ENCODE measurements at regions not wholly inside any gene's neighbourhood (a gene's known extent, or its start where the extent isn't known, plus 50 kb on each side); places are given as distances from the start of the nearest gene placed in this dataset.

DNA sequence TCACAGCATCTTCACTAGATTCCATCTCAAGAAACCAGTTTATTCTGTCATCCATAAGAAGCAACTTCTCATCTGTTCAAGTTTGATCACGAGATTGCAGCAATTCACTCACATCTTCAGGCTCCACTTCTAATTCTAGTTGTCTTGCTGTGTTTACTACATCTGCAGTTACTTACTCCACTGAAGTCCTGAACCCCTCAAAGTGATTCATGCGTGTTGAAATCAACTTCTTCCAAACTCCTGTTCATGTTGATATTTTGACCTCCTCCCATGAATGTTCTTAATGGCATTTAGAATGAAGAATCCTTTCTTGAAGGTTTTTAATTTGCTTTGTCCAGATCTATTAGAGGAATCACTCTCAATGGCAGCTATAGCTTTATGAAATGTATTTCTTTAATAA is 287.6 kb upstream of the TBL1XR1 start:
- no peaks in the 10 kb centered on the region for H3K27me3 Mint-ChIP-seq
- no peak for ATAC-seq (ENCODE audit: low read depth)
- Histone ChIP-seq H3K79me2 (ENCODE audit: control insufficient read depth, insufficient read depth, low read length) (no peaks in the 10 kb centered on the region), H3K4me1 (ENCODE audit: control insufficient read depth in 2 of 2, insufficient read depth in 2 of 2, low read length in 2 of 2) (no peaks in the 10 kb centered on the region), H3K4me3 (ENCODE audit: control extremely low read depth in 1 of 5, extremely low read depth in 1 of 5, insufficient read depth in 1 of 5, low read depth in 2 of 5, low read length in 4 of 5) (no peak overlapping the region), H3K27me3 (replicated peaks in 1 of 4; ENCODE audit: control extremely low read depth in 1 of 4, control insufficient read depth in 3 of 4, insufficient read depth in 4 of 4, low read length in 3 of 4) (no peaks in the 10 kb centered on the region), H3K4me2 (replicated peaks; ENCODE audit: low read depth, low read length, poor library complexity, severe bottlenecking) (no peak overlapping the region), H4K20me1 (ENCODE audit: control insufficient read depth, insufficient read depth, low read length, poor library complexity, severe bottlenecking) (no peaks in the 10 kb centered on the region), H3K27ac (ENCODE audit: low read length in 2 of 2) (no peak overlapping the region), H2AFZ (ENCODE audit: insufficient read depth, low read depth, low read length, poor library complexity, severe bottlenecking) (no peak overlapping the region), H3K9me3 (ENCODE audit: control extremely low read depth in 1 of 3, control insufficient read depth in 2 of 3, insufficient read depth in 1 of 3, low read length in 2 of 3) (no peaks in the 10 kb centered on the region), H3K9ac (ENCODE audit: low read length) (no peak overlapping the region), H3K36me3 (replicated peaks in 1 of 2; ENCODE audit: control extremely low read depth in 1 of 2, control insufficient read depth in 1 of 2, extremely low read depth in 1 of 2, insufficient read depth in 2 of 2, low read length in 1 of 2) (no peaks in the 10 kb centered on the region)
- ChIA-PET POLR2A (interaction anchor here (0.6 kb wide), 1 partner anchor 467 kb away, joined by 9 read pairs; no protein-coding TSS in a partner anchor), CTCF (no interaction called here)
- H3K4me3 Mint-ChIP-seq, result no peak overlapping the region
- DNase-seq, result no peak
- peaks cover 2% of the 10 kb centered on the region for H3K4me1 Mint-ChIP-seq
- 83% methylated on average over 1 of the region's 2 CpGs for WGBS (ENCODE audit: insufficient coverage)
- TF ChIP-seq EZH2 (IDR thresholded peaks at IDR 0.05; ENCODE audit: borderline replicate concordance, insufficient read depth, low read depth, low read length, poor library complexity, severe bottlenecking), result no peak
- TF ChIP-seq, protein P1, sequence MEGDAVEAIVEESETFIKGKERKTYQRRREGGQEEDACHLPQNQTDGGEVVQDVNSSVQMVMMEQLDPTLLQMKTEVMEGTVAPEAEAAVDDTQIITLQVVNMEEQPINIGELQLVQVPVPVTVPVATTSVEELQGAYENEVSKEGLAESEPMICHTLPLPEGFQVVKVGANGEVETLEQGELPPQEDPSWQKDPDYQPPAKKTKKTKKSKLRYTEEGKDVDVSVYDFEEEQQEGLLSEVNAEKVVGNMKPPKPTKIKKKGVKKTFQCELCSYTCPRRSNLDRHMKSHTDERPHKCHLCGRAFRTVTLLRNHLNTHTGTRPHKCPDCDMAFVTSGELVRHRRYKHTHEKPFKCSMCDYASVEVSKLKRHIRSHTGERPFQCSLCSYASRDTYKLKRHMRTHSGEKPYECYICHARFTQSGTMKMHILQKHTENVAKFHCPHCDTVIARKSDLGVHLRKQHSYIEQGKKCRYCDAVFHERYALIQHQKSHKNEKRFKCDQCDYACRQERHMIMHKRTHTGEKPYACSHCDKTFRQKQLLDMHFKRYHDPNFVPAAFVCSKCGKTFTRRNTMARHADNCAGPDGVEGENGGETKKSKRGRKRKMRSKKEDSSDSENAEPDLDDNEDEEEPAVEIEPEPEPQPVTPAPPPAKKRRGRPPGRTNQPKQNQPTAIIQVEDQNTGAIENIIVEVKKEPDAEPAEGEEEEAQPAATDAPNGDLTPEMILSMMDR (IDR thresholded peaks at IDR 0.05), result no peak
- no peak overlapping the region for H3K27ac Mint-ChIP-seq
- intact Hi-C loops (cut with micrococcal nuclease), result no loop called here
- H3K9me3 Mint-ChIP-seq (ENCODE audit: insufficient read depth), result no peaks in the 10 kb centered on the region

DNA sequence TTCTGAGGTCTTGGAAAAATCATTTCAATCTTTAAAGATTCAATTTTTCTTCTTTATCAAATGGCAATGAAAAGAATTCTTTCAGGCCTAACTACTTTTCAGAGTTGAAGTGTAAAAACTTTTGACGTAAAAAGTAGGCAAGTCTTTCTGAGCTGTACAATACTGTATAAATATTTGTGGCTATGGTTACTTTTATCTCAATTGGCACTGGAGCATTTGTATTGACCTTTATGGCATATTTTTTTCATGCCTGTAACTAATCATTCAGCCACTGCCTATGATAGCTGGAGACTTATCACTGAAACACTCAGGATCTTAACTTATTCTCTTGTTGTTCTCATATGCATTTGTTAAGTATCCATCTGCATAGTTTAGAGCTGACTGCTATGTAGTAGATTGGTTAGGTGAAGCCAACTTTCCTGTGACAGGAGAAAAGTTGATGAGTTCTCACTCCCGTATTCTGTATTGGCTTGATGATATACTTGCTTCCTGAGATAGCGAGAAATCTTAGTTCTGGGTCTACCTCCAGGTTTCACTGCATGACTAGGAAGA is 290.4 kb upstream of the TBL1XR1 start:
- Histone ChIP-seq H3K4me1 (ENCODE audit: control insufficient read depth in 2 of 2, insufficient read depth in 2 of 2, low read length in 2 of 2) (no peaks in the 10 kb centered on the region), H3K9ac (ENCODE audit: low read length) (no peak overlapping the region), H3K27me3 (replicated peaks in 1 of 4; ENCODE audit: control extremely low read depth in 1 of 4, control insufficient read depth in 3 of 4, insufficient read depth in 4 of 4, low read length in 3 of 4) (no peaks in the 10 kb centered on the region), H2AFZ (ENCODE audit: insufficient read depth, low read depth, low read length, poor library complexity, severe bottlenecking) (no peak overlapping the region), H3K4me2 (replicated peaks; ENCODE audit: low read depth, low read length, poor library complexity, severe bottlenecking) (no peak overlapping the region), H4K20me1 (ENCODE audit: control insufficient read depth, insufficient read depth, low read length, poor library complexity, severe bottlenecking) (no peaks in the 10 kb centered on the region), H3K4me3 (ENCODE audit: control extremely low read depth in 1 of 5, extremely low read depth in 1 of 5, insufficient read depth in 1 of 5, low read depth in 2 of 5, low read length in 4 of 5) (no peak overlapping the region), H3K27ac (ENCODE audit: low read length in 2 of 2) (no peak overlapping the region), H3K79me2 (ENCODE audit: control insufficient read depth, insufficient read depth, low read length) (no peaks in the 10 kb centered on the region), H3K9me3 (ENCODE audit: control extremely low read depth in 1 of 3, control insufficient read depth in 2 of 3, insufficient read depth in 1 of 3, low read length in 2 of 3) (no peaks in the 10 kb centered on the region), H3K36me3 (replicated peaks in 1 of 2; ENCODE audit: control extremely low read depth in 1 of 2, control insufficient read depth in 1 of 2, extremely low read depth in 1 of 2, insufficient read depth in 2 of 2, low read length in 1 of 2) (no peaks in the 10 kb centered on the region)
- intact Hi-C loops (cut with micrococcal nuclease), result no loop called here
- no peaks in the 10 kb centered on the region for H3K4me1 Mint-ChIP-seq
- DNase-seq, result no peak
- ATAC-seq (ENCODE audit: low read depth), result no peak
- POLR2A ChIA-PET, result no interaction called here
- no peaks in the 10 kb centered on the region for H3K9me3 Mint-ChIP-seq (ENCODE audit: insufficient read depth)
- 100% methylated on average over 1 of the region's 3 CpGs for WGBS (ENCODE audit: insufficient coverage)
- CTCF ChIA-PET, result no interaction called here
- no peak overlapping the region for H3K4me3 Mint-ChIP-seq
- TF ChIP-seq, protein P1 (IDR thresholded peaks at IDR 0.05), result no peak
- TF ChIP-seq EZH2 (IDR thresholded peaks at IDR 0.05; ENCODE audit: borderline replicate concordance, insufficient read depth, low read depth, low read length, poor library complexity, severe bottlenecking), result no peak
- no peak overlapping the region for H3K27ac Mint-ChIP-seq
- no peaks in the 10 kb centered on the region for H3K27me3 Mint-ChIP-seq
